ENCODE measurements at regions not wholly inside any gene's neighbourhood (a gene's known extent, or its start where the extent isn't known, plus 50 kb on each side); places are given as distances from the start of the nearest gene placed in this dataset.

GRCh38 chr6:84344005-84344404, 116.6 kb upstream of the CEP162 start:
- TF ChIP-seq EZH2 (IDR thresholded peaks at IDR 0.05; ENCODE audit: low read length) (no peak), CTCF (optimal IDR thresholded peaks at IDR 0.05 in 1 of 3, IDR thresholded peaks at IDR 0.05 in 1 of 3, conservative IDR thresholded peaks at IDR 0.05 in 1 of 3; ENCODE audit: extremely low read depth in 1 of 3, insufficient read depth in 2 of 3, low read length in 3 of 3) (no peak)
- H3K27me3 ChIP-seq (ENCODE audit: control insufficient read depth, extremely low read depth, insufficient read depth, low read length) = no peaks in the 10 kb centered on the region
- no peaks in the 10 kb centered on the region for H3K4me1 ChIP-seq (ENCODE audit: control insufficient read depth, extremely low read depth, insufficient read depth, low read length)
- FAIRE-seq (no peak), DNase-seq (ENCODE audit: low read depth, low spot score) (no peak)
- no peak overlapping the region for H3K27ac ChIP-seq (ENCODE audit: control insufficient read depth, insufficient read depth, low read length)
- dilution Hi-C loops (cut with MboI; ENCODE audit: extremely low pct_ligation_motif_present, low sequenced_read_pairs) = no loop called here
- H3K9ac ChIP-seq (ENCODE audit: control insufficient read depth, extremely low read depth, insufficient read depth, low read length) = no peak overlapping the region
- H3K9me3 ChIP-seq (ENCODE audit: control insufficient read depth, low read depth, low read length) = no peaks in the 10 kb centered on the region
- H3K79me2 ChIP-seq (ENCODE audit: control insufficient read depth, insufficient read depth, low read length) = no peaks in the 10 kb centered on the region
- no peak overlapping the region for H3K4me3 ChIP-seq (ENCODE audit: control insufficient read depth in 2 of 3, extremely low read depth in 1 of 3, insufficient read depth in 2 of 3, low read depth in 1 of 3, low read length in 3 of 3)
- H4K20me1 ChIP-seq (ENCODE audit: control insufficient read depth, extremely low read depth, insufficient read depth, low read length) = no peaks in the 10 kb centered on the region
- H3K4me2 ChIP-seq (ENCODE audit: control insufficient read depth, extremely low read depth, insufficient read depth, low read depth, low read length) = no peak overlapping the region
- no peaks in the 10 kb centered on the region for H3K36me3 ChIP-seq (ENCODE audit: control insufficient read depth in 2 of 2, extremely low read depth in 1 of 2, insufficient read depth in 2 of 2, low read length in 2 of 2)
- no peaks in the 10 kb centered on the region for H3K9me1 ChIP-seq (ENCODE audit: control insufficient read depth, extremely low read depth, insufficient read depth, low read length)
- no peak overlapping the region for H2AFZ ChIP-seq (ENCODE audit: control insufficient read depth, low read length)

GRCh38 chr6:84340422-84340821, 113.0 kb upstream of the CEP162 start:
- dilution Hi-C loops (cut with MboI; ENCODE audit: extremely low pct_ligation_motif_present, low sequenced_read_pairs) = no loop called here
- DNase-seq (ENCODE audit: low read depth, low spot score) = no peak

More at GRCh38 chr6:84340422-84340821, 113.0 kb upstream of the CEP162 start:
- Histone ChIP-seq H4K20me1 (ENCODE audit: control insufficient read depth, extremely low read depth, insufficient read depth, low read length) (no peaks in the 10 kb centered on the region), H3K9me3 (ENCODE audit: control insufficient read depth, low read depth, low read length) (no peaks in the 10 kb centered on the region), H3K4me1 (ENCODE audit: control insufficient read depth, extremely low read depth, insufficient read depth, low read length) (no peaks in the 10 kb centered on the region), H3K36me3 (ENCODE audit: control insufficient read depth in 2 of 2, extremely low read depth in 1 of 2, insufficient read depth in 2 of 2, low read length in 2 of 2) (no peaks in the 10 kb centered on the region), H3K4me2 (ENCODE audit: control insufficient read depth, extremely low read depth, insufficient read depth, low read depth, low read length) (no peak overlapping the region), H2AFZ (ENCODE audit: control insufficient read depth, low read length) (no peak overlapping the region), H3K9ac (ENCODE audit: control insufficient read depth, extremely low read depth, insufficient read depth, low read length) (no peak overlapping the region), H3K27ac (ENCODE audit: control insufficient read depth, insufficient read depth, low read length) (no peak overlapping the region), H3K4me3 (ENCODE audit: control insufficient read depth in 2 of 3, extremely low read depth in 1 of 3, insufficient read depth in 2 of 3, low read depth in 1 of 3, low read length in 3 of 3) (no peak overlapping the region), H3K27me3 (ENCODE audit: control insufficient read depth, extremely low read depth, insufficient read depth, low read length) (no peaks in the 10 kb centered on the region), H3K79me2 (ENCODE audit: control insufficient read depth, insufficient read depth, low read length) (no peaks in the 10 kb centered on the region), H3K9me1 (ENCODE audit: control insufficient read depth, extremely low read depth, insufficient read depth, low read length) (no peaks in the 10 kb centered on the region)
- FAIRE-seq = no peak
- TF ChIP-seq EZH2 (IDR thresholded peaks at IDR 0.05; ENCODE audit: low read length) = no peak
- no peak for TF ChIP-seq CTCF (optimal IDR thresholded peaks at IDR 0.05 in 1 of 3, IDR thresholded peaks at IDR 0.05 in 1 of 3, conservative IDR thresholded peaks at IDR 0.05 in 1 of 3; ENCODE audit: extremely low read depth in 1 of 3, insufficient read depth in 2 of 3, low read length in 3 of 3)

All from keratinocyte (primary cell).